H1 (cell line): ENCODE measurements at regions not wholly inside any gene's neighbourhood (a gene's known extent, or its start where the extent isn't known, plus 50 kb on each side); places are given as distances from the start of the nearest gene placed in this dataset.

ENCODE experiments used
- CTCF ChIA-PET: fragments of 300-600 bp; sonication (Branson Sonifier 250); formaldehyde crosslinking; loops from one replicate; lab custom pipeline; 2021; ENCODE audit not compliant: partially characterized antibody; lab: Charles Lee
- POLR2A ChIA-PET: fragments of 300-600 bp; sonication (Branson Sonifier 250); formaldehyde crosslinking; loops from one replicate; lab custom pipeline; 2021; ENCODE audit warnings: inconsistent platforms; ENCODE audit not compliant: partially characterized antibody; lab: Charles Lee
- DNase-seq, 2 experiments: peaks; one replicate each; pipeline versions ENCODE4 v3.0.0 to v3.0.0-alpha.2; 2010 to 2022; ENCODE audit warnings: low spot score in 2 of 2, low read depth in 1 of 2, mixed read lengths in 1 of 2
- FAIRE-seq: peaks from 2 replicates; lab custom pipeline; 2011; peaks lifted over from hg19 to GRCh38; lab: Jason Lieb, UNC
- H2AFZ ChIP-seq: 2 replicates; pipeline ENCODE4 v1.8.1; 2012; ENCODE audit warnings: low read length, inconsistent platforms
- H2AK5ac ChIP-seq: 2 replicates; pipeline ENCODE4 v1.6.1; 2013; ENCODE audit warnings: low read depth, low read length
- H2BK120ac ChIP-seq: replicated peaks from 2 replicates; pipeline ENCODE3; 2013; ENCODE audit warnings: low read depth, low read length, inconsistent platforms
- H2BK12ac ChIP-seq: 2 replicates; pipeline ENCODE4 v1.6.1; 2013; ENCODE audit warnings: low read depth, low read length
- H2BK15ac ChIP-seq: 2 replicates; pipeline ENCODE4 v1.6.1; 2013; ENCODE audit warnings: low read length
- H2BK20ac ChIP-seq: 2 replicates; pipeline ENCODE4 v1.6.1; 2013; ENCODE audit warnings: low read length
- H2BK5ac ChIP-seq: 2 replicates; pipeline ENCODE4 v1.6.1; 2013; ENCODE audit warnings: low read depth, low read length
- H3K14ac ChIP-seq: 2 replicates; pipeline ENCODE4 v1.6.1; 2013; ENCODE audit warnings: inconsistent platforms; ENCODE audit not compliant: insufficient read length
- H3K18ac ChIP-seq: 2 replicates; pipeline ENCODE4 v1.6.1; 2013; ENCODE audit warnings: low read length; ENCODE audit errors: extremely low read depth
- H3K23ac ChIP-seq: 2 replicates; pipeline ENCODE4 v1.6.1; 2013; ENCODE audit warnings: inconsistent platforms; ENCODE audit not compliant: insufficient read length
- H3K23me2 ChIP-seq: 2 replicates; pipeline ENCODE4 v1.6.1; 2013; ENCODE audit warnings: low read depth, low read length
- H3K27ac ChIP-seq: 2 replicates; pipeline ENCODE4 v1.6.1; 2011; ENCODE audit warnings: low read depth, low read length, inconsistent platforms
- H3K27me3 ChIP-seq, 4 experiments: replicated peaks in 1 of 4; 1 replicate in 1 of 4; 2 replicates in 3 of 4; pipeline versions ENCODE4 v1.6.1 to v1.8.1; 2011 to 2013; ENCODE audit warnings: low read length in 3 of 4, mild to moderate bottlenecking in 3 of 4, inconsistent platforms in 2 of 4, mixed read lengths in 2 of 4, moderate library complexity in 1 of 4; ENCODE audit not compliant: control insufficient read depth in 3 of 4, insufficient read depth in 3 of 4; ENCODE audit errors: extremely low read depth in 1 of 4
- H3K36me3 ChIP-seq, 4 experiments: 2 replicates each; pipeline versions ENCODE4 v1.6.1 to v1.8.1; 2011 to 2013; ENCODE audit warnings: mild to moderate bottlenecking in 4 of 4, low read length in 3 of 4, moderate library complexity in 2 of 4, control low read depth in 1 of 4, inconsistent platforms in 1 of 4; ENCODE audit not compliant: insufficient read depth in 4 of 4, control insufficient read depth in 2 of 4
- H3K4ac ChIP-seq: replicated peaks from 2 replicates; pipeline ENCODE3; 2013; ENCODE audit warnings: low read length, low read depth, mixed read lengths, inconsistent platforms; ENCODE audit not compliant: insufficient read length
- H3K4me1 ChIP-seq, 4 experiments: replicated peaks in 1 of 4; 1 replicate in 1 of 4; 2 replicates in 3 of 4; pipeline versions ENCODE4 v1.6.1 to v1.8.1; 2011 to 2013; ENCODE audit warnings: low read length in 3 of 4, inconsistent platforms in 2 of 4, mixed read lengths in 1 of 4; ENCODE audit not compliant: insufficient read depth in 4 of 4, control insufficient read depth in 3 of 4
- H3K4me2 ChIP-seq, 2 experiments: 2 replicates each; pipeline versions ENCODE4 v1.6.1 to v1.8.1; 2011 to 2013; ENCODE audit warnings: low read depth in 2 of 2, low read length in 2 of 2, control low read depth in 1 of 2, inconsistent platforms in 1 of 2, mild to moderate bottlenecking in 1 of 2; ENCODE audit not compliant: insufficient read depth in 1 of 2
- H3K4me3 ChIP-seq, 4 experiments: fragments of 200-600, 300-600 bp in 1 of 4; sonication (generic), shearing (Covaris generic), sonication (Bioruptor Twin) in 1 of 4; 2 replicates each; pipeline versions ENCODE4 v1.5.1 to v1.8.1; 2011 to 2016; ENCODE audit warnings: low read length in 4 of 4, low read depth in 3 of 4, control low read depth in 2 of 4, inconsistent platforms in 2 of 4, mild to moderate bottlenecking in 2 of 4, mixed read lengths in 1 of 4, moderate library complexity in 1 of 4; ENCODE audit not compliant: insufficient read depth in 2 of 4; ENCODE audit errors: extremely low read depth in 1 of 4
- H3K56ac ChIP-seq: replicated peaks from 2 replicates; pipeline ENCODE3; 2013; ENCODE audit warnings: low read depth, mild to moderate bottlenecking, mixed read lengths, low read length, inconsistent platforms; ENCODE audit not compliant: insufficient read length
- H3K79me1 ChIP-seq: 2 replicates; pipeline ENCODE4 v1.6.1; 2013; ENCODE audit warnings: low read depth, low read length, control low read depth
- H3K79me2 ChIP-seq, 2 experiments: 2 replicates each; pipeline versions ENCODE4 v1.6.1 to v1.8.1; 2012 to 2013; ENCODE audit warnings: low read length in 2 of 2, mild to moderate bottlenecking in 2 of 2, inconsistent platforms in 1 of 2; ENCODE audit not compliant: insufficient read depth in 2 of 2, control insufficient read depth in 1 of 2
- H3K9ac ChIP-seq, 4 experiments: replicated peaks in 1 of 4; 1 replicate in 1 of 4; 2 replicates in 3 of 4; pipeline versions ENCODE4 v1.6.1 to v1.8.1; 2011 to 2013; ENCODE audit warnings: low read depth in 3 of 4, low read length in 3 of 4, control low read depth in 2 of 4, mild to moderate bottlenecking in 2 of 4, moderate library complexity in 2 of 4, inconsistent platforms in 1 of 4; ENCODE audit errors: extremely low read depth in 1 of 4
- H3K9me3 ChIP-seq, 2 experiments: 2 replicates each; pipeline versions ENCODE4 v1.6.1 to v1.8.1; 2012 to 2013; ENCODE audit warnings: mild to moderate bottlenecking in 2 of 2, moderate library complexity in 2 of 2, control low read depth in 1 of 2, inconsistent platforms in 1 of 2, low read depth in 1 of 2, low read length in 1 of 2, mixed read lengths in 1 of 2; ENCODE audit not compliant: insufficient read depth in 2 of 2
- H4K20me1 ChIP-seq, 2 experiments: replicated peaks in 1 of 2; 2 replicates each; pipeline versions ENCODE3 to v1.8.1; 2011 to 2013; ENCODE audit warnings: inconsistent platforms in 2 of 2, low read length in 2 of 2, mild to moderate bottlenecking in 1 of 2; ENCODE audit not compliant: insufficient read depth in 2 of 2, control insufficient read depth in 1 of 2
- H4K5ac ChIP-seq: 2 replicates; pipeline ENCODE4 v1.6.1; 2013; ENCODE audit warnings: low read length, low read depth, mixed read lengths, inconsistent platforms; ENCODE audit not compliant: insufficient read length
- H4K8ac ChIP-seq: 2 replicates; pipeline ENCODE4 v1.8.0; 2013; ENCODE audit warnings: mild to moderate bottlenecking, moderate library complexity, low read length, inconsistent platforms; ENCODE audit not compliant: insufficient read depth; ENCODE audit errors: extremely low read depth
- H4K91ac ChIP-seq: replicated peaks from 2 replicates; pipeline ENCODE3; 2013; ENCODE audit warnings: low read length, mixed read lengths, inconsistent platforms; ENCODE audit not compliant: insufficient read length
- BACH1 ChIP-seq: IDR thresholded peaks from 2 replicates; pipeline ENCODE4 v1.6.1; 2012; ENCODE audit warnings: low read length, improper control_type of control experiment
- CHD2 ChIP-seq: IDR thresholded peaks from 2 replicates; pipeline ENCODE4 v1.6.1; 2012; ENCODE audit warnings: low read length, improper control_type of control experiment
- E2F6 ChIP-seq: IDR thresholded peaks from 2 replicates; pipeline ENCODE4 v1.6.1; 2012; ENCODE audit warnings: inconsistent platforms
- EZH2 ChIP-seq: fragments of 200-600 bp; sonication (generic); IDR thresholded peaks from 2 replicates; pipeline ENCODE4 v1.7.1; 2012; ENCODE audit warnings: low read depth, mild to moderate bottlenecking, moderate library complexity, low read length, inconsistent platforms; ENCODE audit not compliant: severe bottlenecking
- MAX ChIP-seq: IDR thresholded peaks from 2 replicates; pipeline ENCODE4 v1.6.1; 2012; ENCODE audit warnings: inconsistent platforms
- NANOG ChIP-seq: IDR thresholded peaks from 2 replicates; pipeline ENCODE4 v1.6.1; 2011; ENCODE audit warnings: low read length, low read depth, mild to moderate bottlenecking, inconsistent platforms; ENCODE audit not compliant: insufficient read depth, poor library complexity, severe bottlenecking
- PHF8 ChIP-seq: fragments of 200-600 bp; sonication (generic); conservative IDR thresholded peaks from 2 replicates; pipeline ENCODE4 v1.7.1; 2012; ENCODE audit warnings: low read depth, mild to moderate bottlenecking, inconsistent platforms, low read length, moderate library complexity
- POLR2AphosphoS5 ChIP-seq: IDR thresholded peaks from 2 replicates; pipeline ENCODE4 v1.6.1; 2011; ENCODE audit warnings: low read depth, low read length
- RAD21 ChIP-seq, 2 experiments: IDR thresholded peaks in 1 of 2; conservative IDR thresholded peaks in 1 of 2; 2 replicates each; pipeline ENCODE4 v1.6.1; 2011; ENCODE audit warnings: low read depth in 2 of 2, low read length in 2 of 2, improper control_type of control experiment in 1 of 2, inconsistent platforms in 1 of 2, mild to moderate bottlenecking in 1 of 2, moderate library complexity in 1 of 2
- SAP30 ChIP-seq: fragments of 300-600 bp; sonication (generic); IDR thresholded peaks from 2 replicates; pipeline ENCODE4 v1.7.1; 2012; ENCODE audit warnings: low read length, moderate library complexity, mild to moderate bottlenecking, inconsistent platforms; ENCODE audit not compliant: insufficient read depth, insufficient replicate concordance
- SIRT6 ChIP-seq: IDR thresholded peaks from one replicate; pipeline ENCODE4 v1.7.1; 2012; ENCODE audit warnings: low read length, inconsistent platforms
- SP1 ChIP-seq: IDR thresholded peaks from 2 replicates; pipeline ENCODE4 v1.6.1; 2011; ENCODE audit warnings: low read depth, low read length
- SUZ12 ChIP-seq: fragments of 200-600 bp; sonication (generic); IDR thresholded peaks from 2 replicates; pipeline ENCODE4 v1.6.1; 2012; ENCODE audit warnings: mild to moderate bottlenecking, inconsistent platforms, low read length, moderate library complexity, mixed read lengths
- TCF12 ChIP-seq: IDR thresholded peaks from 2 replicates; pipeline ENCODE4 v1.6.1; 2011; ENCODE audit warnings: low read depth, mild to moderate bottlenecking, low read length
- WGBS, 2 experiments: shearing (Covaris generic) in 1 of 2; methylation state at CpG; one replicate each; pipeline versions ENCODE4 v1.1.6 to v1.1.7; 2013 to 2015; ENCODE audit warnings: low lambda C conversion rate in 2 of 2, mixed read lengths in 2 of 2, inconsistent platforms in 1 of 2, low coverage in 1 of 2, missing lambda C conversion rate in 1 of 2; ENCODE audit not compliant: insufficient replicate concordance in 2 of 2, insufficient coverage in 1 of 2, insufficient read length in 1 of 2; ENCODE audit errors: extremely low coverage in 1 of 2, missing lambda C conversion rate in 1 of 2; 5-methylcytosine and 5-hydroxymethylcytosine counted together

GRCh38 chr20:48069596-48069995 lies 284.3 kb upstream of the SULF2 start:
- WGBS, 2 experiments: 97% methylated on average over 3 of the region's 3 CpGs; no CpG with 5 or more reads in 1 of the 2 experiments
- Histone ChIP-seq H3K56ac (no peak overlapping the region), H3K36me3 (no peaks in the 10 kb centered on the region), H3K27me3 (no peaks in the 10 kb centered on the region), H2BK120ac (no peak overlapping the region), H2BK12ac (no peak overlapping the region), H3K4ac (no peak overlapping the region), H4K20me1 (no peaks in the 10 kb centered on the region), H3K79me2 (no peaks in the 10 kb centered on the region), H3K18ac (no peak overlapping the region), H3K79me1 (no peaks in the 10 kb centered on the region), H3K4me3 (no peak overlapping the region), H4K5ac (no peak overlapping the region), H2BK20ac (no peak overlapping the region), H3K23ac (no peak overlapping the region), H2AFZ (no peak overlapping the region), H3K9me3 (no peaks in the 10 kb centered on the region; a peak in 1 of 4 replicates), H3K4me1 (no peaks in the 10 kb centered on the region), H4K91ac (no peak overlapping the region), H3K4me2 (no peak overlapping the region), H3K27ac (no peak overlapping the region), H2BK5ac (no peak overlapping the region), H2AK5ac (no peak overlapping the region), H3K9ac (no peak overlapping the region), H4K8ac (no peak overlapping the region), H3K14ac (no peak overlapping the region), H3K23me2 (no peaks in the 10 kb centered on the region), H2BK15ac (no peak overlapping the region)
- ChIA-PET CTCF (interaction anchor here (1.1 kb wide), 1 partner anchor 10 kb away, joined by 4 read pairs; no protein-coding TSS in a partner anchor), POLR2A (no interaction called here)
- FAIRE-seq (no peak), DNase-seq (no peak)
- TF ChIP-seq CHD2: no peak
- TF ChIP-seq BACH1: no peak
- TF ChIP-seq MAX: no peak
- TF ChIP-seq E2F6: no peak
- TF ChIP-seq NANOG: no peak
- no peak for TF ChIP-seq TCF12
- no peak for TF ChIP-seq SIRT6
- TF ChIP-seq RAD21 (IDR thresholded peaks at IDR 0.05 in 1 of 2, conservative IDR thresholded peaks at IDR 0.05 in 1 of 2; ENCODE audit: low read depth in 2 of 2, low read length in 2 of 2): no peak
- no peak for TF ChIP-seq EZH2
- no peak for TF ChIP-seq POLR2AphosphoS5
- TF ChIP-seq SUZ12: no peak
- no peak for TF ChIP-seq SP1
- no peak for TF ChIP-seq SAP30
- no peak for TF ChIP-seq PHF8
